ENCODE measurements at regions not wholly inside any gene's neighbourhood (a gene's known extent, or its start where the extent isn't known, plus 50 kb on each side); places are given as distances from the start of the nearest gene placed in this dataset.
"Not testable (repeated sequence)": the region's sequence is repeated elsewhere in the genome, so short reads cannot be mapped to it uniquely, and the experiment has no call there.

DNA sequence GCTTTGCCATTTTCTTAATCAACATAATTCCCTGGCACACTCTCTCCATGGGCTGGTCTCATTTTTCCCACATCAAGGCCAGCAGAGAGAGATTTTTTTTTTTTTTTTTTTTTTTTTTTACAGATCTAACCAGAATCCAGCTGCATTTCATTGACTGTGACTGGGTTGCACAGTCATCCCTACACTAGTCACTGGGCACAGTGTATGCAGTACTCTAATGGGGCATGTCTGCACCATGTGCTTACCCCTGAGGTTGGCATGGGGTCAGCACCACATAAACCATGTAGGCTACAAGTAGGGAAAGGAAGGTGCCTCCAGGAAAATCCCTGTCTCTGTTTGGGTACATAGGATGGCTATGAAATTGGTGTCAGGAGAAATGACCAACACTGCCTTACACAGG lies 64.1 kb upstream of the LRP8 start:
- peaks cover 6 to 15% (median 14%) of the 10 kb centered on the region in 3 donors for H3K4me1 Mint-ChIP-seq

DNA sequence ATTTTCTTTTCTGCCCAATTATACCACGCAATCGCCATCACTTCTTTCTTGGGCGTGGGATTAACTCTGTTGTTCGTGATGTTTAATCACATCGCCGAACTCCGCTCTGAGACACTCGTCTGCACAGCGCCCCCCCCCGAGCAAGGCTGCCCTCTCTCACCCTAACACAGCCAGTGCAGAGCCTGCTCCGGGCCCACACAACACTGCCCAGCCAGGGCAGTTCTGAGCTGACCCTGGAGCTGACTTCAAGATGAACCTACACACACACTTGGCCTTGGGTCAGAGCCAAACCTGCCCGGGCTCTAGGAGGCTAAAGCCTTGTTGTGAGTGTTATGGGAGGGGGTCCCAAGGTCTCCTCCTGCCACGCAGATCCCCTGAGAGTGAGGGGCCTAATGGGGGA lies 64.6 kb upstream of the LRP8 start:
- Mint-ChIP-seq H3K27me3 (peaks cover 4 to 13% (median 11%) of the 10 kb centered on the region in 3 donors), H3K36me3 (no peaks in the 10 kb centered on the region), H3K4me1 (peaks cover 6 to 15% (median 14%) of the 10 kb centered on the region in 3 donors), H3K27ac (no peak overlapping the region), H3K4me3 (no peak overlapping the region), H3K9me3 (peaks cover 0 to 7% (median 0%) of the 10 kb centered on the region in 7 donors)
- no peak for DNase-seq
- no peak for ATAC-seq (ENCODE audit: low read depth in 2 of 2)

More for the DNA sequence above, 64.1 kb upstream of the LRP8 start:
- Mint-ChIP-seq H3K4me3 (no peak overlapping the region), H3K27me3 (peaks cover 4 to 13% (median 11%) of the 10 kb centered on the region in 3 donors), H3K27ac (no peak overlapping the region), H3K9me3 (peaks cover 0 to 10% (median 0%) of the 10 kb centered on the region in 7 donors), H3K36me3 (peaks cover 0 to 3% of the 10 kb centered on the region in 2 donors)
- DNase-seq (no peak), ATAC-seq (ENCODE audit: low read depth in 2 of 2) (no peak)

DNA sequence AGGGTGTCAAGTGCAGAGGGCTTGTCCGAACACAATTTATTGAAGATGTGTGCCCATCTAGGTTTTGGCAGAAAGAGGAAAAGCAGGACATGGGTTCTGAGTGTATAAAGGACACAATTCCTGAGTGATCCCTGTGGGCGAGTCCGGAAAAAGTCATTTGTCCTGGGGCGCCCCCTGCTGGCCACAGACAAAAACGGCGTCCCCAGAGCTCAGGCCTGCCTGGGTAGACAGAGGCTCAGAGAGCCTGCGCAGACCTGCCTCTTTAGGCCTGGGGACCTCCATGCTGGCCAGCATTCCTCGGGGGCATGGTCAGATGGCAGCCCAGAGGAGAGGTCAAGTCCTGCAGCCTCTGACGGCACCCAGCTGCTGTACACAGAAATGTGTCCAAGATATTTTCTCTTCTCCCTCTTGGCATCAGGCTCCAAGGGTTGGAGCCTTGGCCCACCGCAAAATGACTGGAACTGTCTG lies 65.5 kb upstream of the LRP8 start:
- no peak overlapping the region for H3K4me3 Mint-ChIP-seq
- peaks cover 6 to 15% (median 14%) of the 10 kb centered on the region in 3 donors for H3K4me1 Mint-ChIP-seq
- no peaks in the 10 kb centered on the region for H3K9me3 Mint-ChIP-seq
- ATAC-seq (ENCODE audit: low read depth in 2 of 2) (peak; percentile 46 to 63), DNase-seq (peak; percentile 49)
- no peaks in the 10 kb centered on the region for H3K36me3 Mint-ChIP-seq
- H3K27me3 Mint-ChIP-seq, result peaks cover 4 to 13% (median 11%) of the 10 kb centered on the region in 3 donors
- H3K27ac Mint-ChIP-seq, result peak overlapping the region in 1 of 6 donors; percentile 42

DNA sequence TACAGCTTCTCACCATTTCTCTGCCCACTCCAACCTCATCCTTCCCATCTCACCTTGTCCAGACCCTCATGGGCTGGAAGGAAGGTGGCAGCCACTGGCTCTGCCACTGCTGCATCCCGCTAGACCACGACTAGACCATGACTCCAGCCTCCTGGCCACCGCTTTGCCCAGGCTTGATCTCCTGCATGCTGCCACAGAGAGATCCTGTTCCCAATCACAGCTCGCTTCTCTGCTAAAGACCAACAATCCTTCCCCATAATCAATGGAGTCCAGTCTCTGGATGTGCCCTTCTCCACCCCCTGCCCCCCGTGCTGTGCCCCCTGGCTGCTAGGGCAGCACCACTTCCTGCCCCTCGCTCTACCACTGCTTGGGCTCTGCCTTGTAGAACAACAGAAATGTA lies 64.9 kb upstream of the DMRTB1 start:
- no peak for ATAC-seq (ENCODE audit: low read depth in 2 of 2)
- H3K36me3 Mint-ChIP-seq, result no peaks in the 10 kb centered on the region
- H3K4me1 Mint-ChIP-seq, result peaks cover 6 to 15% (median 14%) of the 10 kb centered on the region in 3 donors
- no peak overlapping the region for H3K27ac Mint-ChIP-seq
- H3K9me3 Mint-ChIP-seq, result no peaks in the 10 kb centered on the region
- no peak for DNase-seq
- no peak overlapping the region for H3K4me3 Mint-ChIP-seq
- H3K27me3 Mint-ChIP-seq, result peaks cover 0 to 13% (median 11%) of the 10 kb centered on the region in 3 donors

DNA sequence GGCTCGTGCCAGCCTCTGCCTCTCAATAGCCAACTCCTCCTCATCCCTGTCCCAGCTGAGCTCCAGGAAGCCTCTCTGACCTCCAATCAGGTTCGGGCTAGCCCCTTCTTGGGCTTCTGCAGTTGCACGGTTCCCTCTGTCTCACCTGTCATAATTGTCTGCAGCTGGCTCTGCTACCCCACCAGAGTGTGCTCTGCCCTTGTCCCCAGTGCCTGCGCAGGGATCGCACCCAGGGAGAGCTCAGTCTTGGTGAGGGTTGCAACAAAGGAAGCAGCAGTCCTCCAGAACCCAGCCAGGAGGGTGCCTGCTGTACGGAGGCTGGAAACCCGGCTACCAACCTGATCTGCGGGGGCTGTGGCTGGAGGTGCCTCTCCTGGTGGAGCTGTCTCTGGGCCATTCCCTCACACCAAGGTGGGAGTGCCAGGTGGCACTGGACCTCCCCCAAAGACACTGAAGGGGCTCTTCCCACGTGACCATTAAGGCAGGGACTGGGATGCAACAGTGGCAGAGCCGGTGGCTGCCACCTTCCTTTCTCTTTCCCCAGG lies 63.5 kb upstream of the DMRTB1 start:
- Mint-ChIP-seq H3K9me3 (no peaks in the 10 kb centered on the region), H3K4me1 (peaks cover 0 to 4% (median 4%) of the 10 kb centered on the region in 3 donors), H3K4me3 (no peak overlapping the region), H3K27me3 (peaks cover 0 to 15% (median 12%) of the 10 kb centered on the region in 3 donors), H3K27ac (no peak overlapping the region), H3K36me3 (no peaks in the 10 kb centered on the region)
- ATAC-seq (ENCODE audit: low read depth in 2 of 2) (no peak), DNase-seq (no peak)

DNA sequence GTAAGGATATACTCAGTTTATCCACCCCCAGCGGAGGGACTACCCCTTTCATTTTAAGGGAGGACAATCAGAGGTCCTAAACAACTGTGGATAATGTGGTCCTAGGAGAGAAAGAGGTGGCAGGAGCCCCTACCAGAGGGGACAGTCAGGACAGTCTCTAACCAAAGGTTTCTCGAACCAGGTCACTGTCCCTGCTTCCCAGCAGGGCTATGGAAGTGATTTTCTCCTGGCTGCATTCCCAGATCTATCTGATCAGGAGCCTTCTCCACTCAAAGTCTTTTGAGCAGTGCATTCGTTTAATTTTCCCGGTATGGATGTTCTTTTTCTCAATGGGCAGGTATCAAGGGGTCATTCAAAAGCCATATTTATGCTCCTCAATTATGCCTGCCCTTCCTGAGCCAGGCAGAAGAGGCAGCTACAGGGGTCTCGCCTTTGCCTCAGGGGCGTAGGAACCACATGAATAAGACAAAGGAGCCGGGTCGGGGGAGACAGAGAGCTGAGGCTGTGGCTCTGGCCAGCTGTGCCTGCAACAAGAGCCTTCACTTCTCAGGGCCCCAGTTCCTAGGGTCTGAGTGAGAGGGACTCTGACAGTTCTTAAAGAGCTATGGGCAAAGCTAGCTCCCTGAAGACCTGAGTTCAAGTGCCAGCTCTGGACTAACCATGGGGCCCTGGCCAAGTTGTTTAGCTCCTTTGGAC lies 62.5 kb upstream of the DMRTB1 start:
- Mint-ChIP-seq H3K4me1 (peaks cover 0 to 4% (median 0%) of the 10 kb centered on the region in 3 donors), H3K9me3 (no peaks in the 10 kb centered on the region), H3K27ac (no peak overlapping the region), H3K27me3 (peaks cover 0 to 25% (median 21%) of the 10 kb centered on the region in 3 donors), H3K4me3 (no peak overlapping the region), H3K36me3 (no peaks in the 10 kb centered on the region)
- DNase-seq (no peak), ATAC-seq (ENCODE audit: low read depth in 2 of 2) (no peak)

DNA sequence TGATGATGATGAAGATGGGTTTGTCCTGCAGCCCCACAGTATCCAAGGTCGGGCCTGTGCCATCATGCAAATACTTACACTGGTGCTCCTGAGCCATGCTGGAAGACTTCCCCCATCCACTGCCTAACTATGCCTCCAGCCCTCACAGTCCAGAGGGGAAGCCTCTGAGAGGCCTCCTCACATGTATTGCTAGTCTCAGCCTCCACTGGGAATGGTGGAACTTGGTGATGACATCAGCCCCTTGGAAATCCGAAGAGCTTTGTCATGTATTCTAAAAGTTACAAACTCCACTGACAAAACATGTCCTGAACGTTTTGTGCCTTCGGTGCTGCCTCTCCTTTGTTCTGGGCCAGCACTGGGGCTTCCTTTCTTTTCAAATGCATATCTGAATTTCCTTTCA lies 61.1 kb upstream of the DMRTB1 start:
- no peaks in the 10 kb centered on the region for H3K36me3 Mint-ChIP-seq
- ATAC-seq (ENCODE audit: low read depth in 2 of 2), result no peak
- H3K27me3 Mint-ChIP-seq, result peaks cover 0 to 28% (median 25%) of the 10 kb centered on the region in 3 donors
- H3K4me3 Mint-ChIP-seq, result no peak overlapping the region
- H3K9me3 Mint-ChIP-seq, result no peaks in the 10 kb centered on the region
- DNase-seq, result no peak
- H3K4me1 Mint-ChIP-seq, result peaks cover 0 to 3% (median 0%) of the 10 kb centered on the region in 3 donors
- H3K27ac Mint-ChIP-seq, result peak overlapping the region in 2 of 6 donors; percentile 9 to 39

DNA sequence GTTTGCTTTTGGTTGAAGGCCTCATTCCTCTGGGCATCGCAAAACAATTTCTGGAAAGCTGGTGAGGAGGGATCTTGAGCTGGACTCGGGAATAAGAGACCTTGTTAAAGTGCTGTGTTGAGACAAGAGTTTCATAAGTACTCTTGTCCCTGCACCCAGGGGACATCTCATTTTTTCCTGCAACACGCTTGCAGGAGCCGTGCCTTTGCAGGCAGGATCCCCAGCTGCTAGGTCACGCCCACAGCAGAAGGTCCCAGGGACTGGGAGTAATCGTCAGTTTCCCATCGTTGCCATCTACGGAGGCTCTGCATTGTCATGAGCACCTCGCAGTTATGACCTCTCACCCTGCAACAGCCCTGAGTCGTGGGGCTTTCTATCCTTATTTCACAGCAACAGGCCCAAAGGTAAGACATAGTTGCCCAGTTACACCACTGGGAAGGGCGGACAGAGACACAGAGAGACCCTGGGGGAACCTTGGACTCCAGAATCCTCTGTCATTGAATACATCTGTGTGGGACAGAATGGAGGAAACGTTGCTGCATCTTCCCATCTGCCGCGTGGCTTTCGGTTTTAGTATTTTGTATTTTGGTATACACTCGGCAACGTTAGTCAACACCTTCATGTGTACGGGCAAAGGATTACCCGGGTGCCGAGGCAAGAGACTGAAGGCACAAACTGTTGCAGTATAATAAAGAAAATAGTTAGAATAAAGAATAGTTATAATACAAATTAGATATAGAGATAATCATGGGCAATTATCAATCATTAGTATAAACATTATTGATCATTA lies 60.4 kb upstream of the DMRTB1 start:
- Mint-ChIP-seq H3K4me1 (no peaks in the 10 kb centered on the region), H3K27ac (no peak overlapping the region), H3K9me3 (no peaks in the 10 kb centered on the region), H3K36me3 (no peaks in the 10 kb centered on the region), H3K27me3 (peaks cover 0 to 28% (median 25%) of the 10 kb centered on the region in 3 donors), H3K4me3 (no peak overlapping the region)
- no peak for ATAC-seq (ENCODE audit: low read depth in 2 of 2)
- DNase-seq, result no peak

DNA sequence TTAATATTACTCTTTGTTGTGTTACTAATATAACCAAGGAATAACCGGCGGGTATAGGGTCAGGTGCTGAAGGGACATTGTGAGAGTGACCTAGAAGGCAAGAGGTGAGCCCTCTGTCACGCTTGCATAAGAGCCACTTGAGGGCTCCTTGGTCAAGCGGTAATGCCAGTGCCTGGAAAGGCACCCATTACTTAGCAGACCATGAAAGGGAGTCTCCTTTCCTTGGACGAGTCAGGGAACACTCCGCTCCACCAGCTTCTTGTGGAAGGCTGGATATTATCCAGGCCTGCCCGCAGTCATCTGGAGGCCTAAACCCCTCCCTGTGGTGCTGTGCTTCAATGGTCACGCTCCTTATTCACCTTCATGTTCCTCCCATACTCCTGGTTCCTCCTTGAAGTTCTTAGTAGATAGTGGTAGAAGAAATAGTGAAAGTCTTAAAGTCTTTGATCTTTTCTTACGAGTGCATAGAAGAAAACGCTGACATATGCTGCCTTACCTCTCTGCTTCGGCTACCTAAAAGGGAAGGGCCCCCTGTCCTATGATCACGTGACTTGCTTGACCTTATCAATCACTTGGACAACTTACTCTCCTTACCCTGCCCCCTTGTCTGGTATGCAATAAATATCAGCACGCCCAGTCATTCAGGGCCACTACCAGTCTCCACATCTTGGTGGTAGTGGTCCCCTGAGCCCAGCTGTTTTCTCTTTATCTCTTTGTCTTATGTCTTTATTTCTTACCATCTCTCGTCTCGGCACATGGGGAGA lies 59.6 kb upstream of the DMRTB1 start:
- Mint-ChIP-seq H3K27me3 (peaks cover 0 to 34% (median 32%) of the 10 kb centered on the region in 3 donors), H3K27ac (peak overlapping the region in 1 of 6 donors; percentile 44)
- not testable (repeated sequence) for H3K36me3 Mint-ChIP-seq; ATAC-seq (ENCODE audit: low read depth in 2 of 2); H3K4me1 Mint-ChIP-seq; H3K4me3 Mint-ChIP-seq; H3K9me3 Mint-ChIP-seq; DNase-seq

DNA sequence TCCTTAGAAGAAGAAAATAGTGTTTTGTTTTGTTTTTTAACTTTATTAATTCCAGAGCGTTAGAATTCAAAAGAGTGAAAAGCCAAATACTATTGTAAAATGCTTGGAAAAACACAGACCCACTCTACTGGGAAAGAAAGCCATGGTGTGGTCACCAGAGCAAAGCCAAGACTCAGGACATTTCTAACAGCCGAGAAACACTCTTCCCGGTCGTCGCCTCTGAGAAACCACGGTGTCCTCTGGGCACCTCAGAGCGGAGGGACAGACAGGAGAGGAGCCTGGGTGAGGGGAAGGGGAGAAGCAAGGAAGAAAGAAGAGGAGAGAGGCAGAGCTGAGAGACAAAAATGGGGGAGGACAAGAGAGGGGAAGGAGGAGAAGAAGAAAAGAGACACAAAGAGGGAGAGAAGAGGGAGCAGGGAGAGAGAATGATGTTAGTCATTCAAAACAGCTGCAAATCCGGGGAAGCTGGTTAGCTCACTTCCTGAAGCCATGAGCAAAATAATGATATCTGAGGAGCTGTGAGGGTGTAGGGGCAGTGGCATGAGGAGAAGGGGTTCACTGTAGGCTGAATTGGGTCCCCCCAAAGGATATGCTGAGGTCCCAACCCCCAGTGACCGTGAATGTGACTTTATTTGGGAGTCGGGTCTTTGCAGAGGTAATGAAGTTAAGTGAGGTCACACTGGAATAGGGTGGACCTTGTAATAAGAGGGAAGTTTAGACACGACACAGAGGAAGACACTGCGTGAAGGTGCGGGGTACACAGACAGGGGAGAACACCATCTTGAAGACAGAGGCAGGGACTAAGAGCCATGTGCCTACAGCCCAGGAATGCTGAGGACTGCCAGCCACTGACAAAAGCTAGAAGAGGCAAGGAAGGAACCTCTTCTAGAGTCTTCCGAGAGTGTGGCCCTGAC lies 58.2 kb upstream of the DMRTB1 start:
- H3K4me3 Mint-ChIP-seq, result peak overlapping the region in 1 of 8 donors; percentile 27
- no peaks in the 10 kb centered on the region for H3K9me3 Mint-ChIP-seq
- ATAC-seq (ENCODE audit: low read depth in 2 of 2), result no peak
- peaks cover 0 to 32% (median 27%) of the 10 kb centered on the region in 3 donors for H3K27me3 Mint-ChIP-seq
- H3K27ac Mint-ChIP-seq, result peak overlapping the region in 2 of 6 donors; percentile 1 to 36
- no peaks in the 10 kb centered on the region for H3K4me1 Mint-ChIP-seq
- DNase-seq, result no peak
- no peaks in the 10 kb centered on the region for H3K36me3 Mint-ChIP-seq

DNA sequence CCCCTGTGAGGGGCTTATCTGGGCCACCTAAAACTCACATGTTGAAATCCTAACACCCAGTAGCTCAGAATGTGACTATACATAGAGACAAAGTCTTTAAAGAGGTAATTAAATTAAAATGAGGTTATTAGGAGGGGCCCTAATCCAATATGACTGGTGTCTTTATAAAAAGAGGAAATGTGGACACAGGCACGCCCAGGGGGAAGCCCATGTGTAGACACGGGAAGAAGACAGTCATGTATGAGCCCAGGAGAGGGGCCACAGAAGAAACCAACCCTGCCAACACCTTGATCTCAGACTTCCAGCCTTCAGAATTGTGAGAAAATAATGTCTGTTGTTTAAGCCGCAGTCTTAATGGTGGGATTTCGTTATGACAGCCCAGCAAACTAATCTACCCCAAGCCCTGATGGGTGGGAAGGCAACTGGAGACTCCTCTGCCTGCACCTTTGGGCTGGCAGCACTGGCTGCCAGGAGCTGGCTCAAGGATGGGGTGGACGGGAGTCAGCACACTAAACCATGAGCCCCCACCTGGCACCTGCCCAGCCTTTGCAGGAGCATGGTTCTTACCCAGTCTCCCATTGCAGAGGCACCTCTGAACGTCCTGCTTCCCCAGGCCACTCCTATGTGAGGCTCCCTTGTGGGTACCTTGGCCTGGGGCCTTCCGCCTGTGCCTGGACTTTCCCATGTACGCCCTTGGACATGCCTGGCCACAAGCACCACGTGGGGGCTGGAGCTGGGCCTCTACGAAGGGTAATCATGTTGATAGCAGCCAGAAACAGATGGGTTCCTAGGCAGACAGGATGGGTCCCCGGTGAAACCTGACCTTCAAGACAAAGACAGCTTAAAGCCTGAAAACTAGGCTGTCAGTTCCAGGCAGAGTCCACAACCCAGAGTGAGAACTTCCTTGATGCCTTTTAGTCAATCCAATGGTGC lies 57.1 kb upstream of the DMRTB1 start:
- no peaks in the 10 kb centered on the region for H3K9me3 Mint-ChIP-seq
- H3K27me3 Mint-ChIP-seq, result peaks cover 1 to 35% (median 30%) of the 10 kb centered on the region in 3 donors
- H3K36me3 Mint-ChIP-seq, result no peaks in the 10 kb centered on the region
- no peak overlapping the region for H3K4me3 Mint-ChIP-seq
- H3K4me1 Mint-ChIP-seq, result no peaks in the 10 kb centered on the region
- ATAC-seq (ENCODE audit: low read depth in 2 of 2) (peak in 1 of 2 donors; percentile 37), DNase-seq (no peak)
- H3K27ac Mint-ChIP-seq, result peak overlapping the region in 2 of 6 donors; percentile 34 to 36

All from naive B cell (primary cell).